ENCODE measurements at regions not wholly inside any gene's neighbourhood (a gene's known extent, or its start where the extent isn't known, plus 50 kb on each side); places are given as distances from the start of the nearest gene placed in this dataset.

- Histone ChIP-seq H2AFZ (ENCODE audit: low read depth, low read length, severe bottlenecking) (no peak overlapping the region), H3F3A (ENCODE audit: insufficient read depth) (no peaks in the 10 kb centered on the region), H3K9me2 (replicated peaks; ENCODE audit: insufficient read depth, low read length) (no peaks in the 10 kb centered on the region), H3K79me2 (ENCODE audit: insufficient read depth, low read length) (no peaks in the 10 kb centered on the region), H3K4me2 (ENCODE audit: low read depth, low read length, poor library complexity, severe bottlenecking) (no peak overlapping the region), H3K36me3 (ENCODE audit: low read length) (no peaks in the 10 kb centered on the region), H3K27me3 (ENCODE audit: low read length) (no peaks in the 10 kb centered on the region), H3K9me3 (ENCODE audit: insufficient read depth, low read length) (no peaks in the 10 kb centered on the region), H3K9ac (ENCODE audit: low read length) (no peak overlapping the region), H3K4me3 (ENCODE audit: insufficient read depth, low read length, poor library complexity, severe bottlenecking) (no peak overlapping the region), H4K20me1 (ENCODE audit: low read depth, low read length) (no peaks in the 10 kb centered on the region), H3K27ac (ENCODE audit: low read depth, low read length) (no peak overlapping the region)
- TF ChIP-seq CTCF (IDR thresholded peaks at IDR 0.05; ENCODE audit: insufficient read depth, low read length, poor library complexity, severe bottlenecking) (no peak), EZH2phosphoT487 (conservative IDR thresholded peaks at IDR 0.05; ENCODE audit: low read length) (no peak)
Measured at GRCh38 chr15:83362706-83363105, 78.2 kb upstream of the BNC1 start.

GRCh38 chr15:83364501-83364900, 80.0 kb upstream of the BNC1 start:
- Histone ChIP-seq H3K27me3 (ENCODE audit: low read length) (no peaks in the 10 kb centered on the region; the same call in 1 of the 2 replicates), H2AFZ (ENCODE audit: low read depth, low read length, severe bottlenecking) (no peak overlapping the region), H3K9ac (ENCODE audit: low read length) (no peak overlapping the region), H3K9me2 (replicated peaks; ENCODE audit: insufficient read depth, low read length) (no peaks in the 10 kb centered on the region), H3K36me3 (ENCODE audit: low read length) (no peaks in the 10 kb centered on the region), H3K79me2 (ENCODE audit: insufficient read depth, low read length) (no peaks in the 10 kb centered on the region), H3K4me3 (ENCODE audit: insufficient read depth, low read length, poor library complexity, severe bottlenecking) (no peak overlapping the region), H3K9me3 (ENCODE audit: insufficient read depth, low read length) (no peaks in the 10 kb centered on the region), H3K4me2 (ENCODE audit: low read depth, low read length, poor library complexity, severe bottlenecking) (no peak overlapping the region), H4K20me1 (ENCODE audit: low read depth, low read length) (no peaks in the 10 kb centered on the region), H3F3A (ENCODE audit: insufficient read depth) (no peaks in the 10 kb centered on the region), H3K27ac (ENCODE audit: low read depth, low read length) (no peak overlapping the region)
- TF ChIP-seq EZH2phosphoT487 (conservative IDR thresholded peaks at IDR 0.05; ENCODE audit: low read length) (no peak), CTCF (IDR thresholded peaks at IDR 0.05; ENCODE audit: insufficient read depth, low read length, poor library complexity, severe bottlenecking) (no peak)

- no peak for TF ChIP-seq EZH2phosphoT487 (conservative IDR thresholded peaks at IDR 0.05; ENCODE audit: low read length)
- TF ChIP-seq CTCF (IDR thresholded peaks at IDR 0.05; ENCODE audit: insufficient read depth, low read length, poor library complexity, severe bottlenecking), result no peak
- no peak overlapping the region for H2AFZ ChIP-seq (ENCODE audit: low read depth, low read length, severe bottlenecking)
- H3K79me2 ChIP-seq (ENCODE audit: insufficient read depth, low read length), result no peaks in the 10 kb centered on the region
- no peak overlapping the region for H3K27ac ChIP-seq (ENCODE audit: low read depth, low read length)
- H3F3A ChIP-seq (ENCODE audit: insufficient read depth), result no peaks in the 10 kb centered on the region
- no peaks in the 10 kb centered on the region for H3K9me3 ChIP-seq (ENCODE audit: insufficient read depth, low read length)
- no peaks in the 10 kb centered on the region; the same call in 1 of the 2 replicates for H3K27me3 ChIP-seq (ENCODE audit: low read length)
- H3K4me2 ChIP-seq (ENCODE audit: low read depth, low read length, poor library complexity, severe bottlenecking), result no peak overlapping the region
- no peaks in the 10 kb centered on the region for H3K36me3 ChIP-seq (ENCODE audit: low read length)
- no peak overlapping the region for H3K4me3 ChIP-seq (ENCODE audit: insufficient read depth, low read length, poor library complexity, severe bottlenecking)
- H3K9me2 ChIP-seq (replicated peaks; ENCODE audit: insufficient read depth, low read length), result no peaks in the 10 kb centered on the region
- no peaks in the 10 kb centered on the region for H4K20me1 ChIP-seq (ENCODE audit: low read depth, low read length)
- H3K9ac ChIP-seq (ENCODE audit: low read length), result no peak overlapping the region
Measured at GRCh38 chr15:83365370-83365938, 81.0 kb upstream of the BNC1 start.
